ENCODE measurements at regions not wholly inside any gene's neighbourhood (a gene's known extent, or its start where the extent isn't known, plus 50 kb on each side); places are given as distances from the start of the nearest gene placed in this dataset.

GRCh38 chr7:1320616-1321240 is 88.1 kb downstream of the UNCX start:
- DNase-seq (ENCODE audit: low spot score) = no peak

GRCh38 chr7:1321411-1322239 is 89.0 kb downstream of the UNCX start:
- DNase-seq (ENCODE audit: low spot score) = no peak

GRCh38 chr7:1322240-1323110 is 89.8 kb downstream of the UNCX start:
- no peak for DNase-seq (ENCODE audit: low spot score)

GRCh38 chr7:1323178-1324027 is 90.7 kb downstream of the UNCX start:
- DNase-seq (ENCODE audit: low spot score) = no peak

GRCh38 chr7:1324028-1324900 is 91.6 kb downstream of the UNCX start:
- DNase-seq (ENCODE audit: low spot score) = no peak

- DNase-seq (ENCODE audit: low spot score) = no peak
Observed at GRCh38 chr7:1325246-1325645, 92.6 kb downstream of the UNCX start.

- no peak for DNase-seq (ENCODE audit: low spot score)
Observed at GRCh38 chr7:1325646-1326510, 93.2 kb downstream of the UNCX start.

GRCh38 chr7:1326511-1326785 is 93.8 kb downstream of the UNCX start:
- DNase-seq (ENCODE audit: low spot score) = no peak

- DNase-seq (ENCODE audit: low spot score) = no peak
Observed at GRCh38 chr7:1329261-1329660, 96.6 kb downstream of the UNCX start.

- no peak for DNase-seq (ENCODE audit: low spot score)
Observed at GRCh38 chr7:1329966-1330800, 97.5 kb downstream of the UNCX start.

- DNase-seq (ENCODE audit: low spot score) = no peak
Observed at GRCh38 chr7:1330801-1331425, 98.2 kb downstream of the UNCX start.

- no peak for DNase-seq (ENCODE audit: low spot score)
Observed at GRCh38 chr7:1331561-1332467, 99.1 kb downstream of the UNCX start.

- no peak for DNase-seq (ENCODE audit: low spot score)
Observed at GRCh38 chr7:1336509-1336908, 103.8 kb downstream of the UNCX start.

- DNase-seq (ENCODE audit: low spot score) = no peak
Observed at GRCh38 chr7:1339611-1340010, 106.9 kb downstream of the UNCX start.

GRCh38 chr7:1340031-1340430 is 107.4 kb downstream of the UNCX start:
- DNase-seq (ENCODE audit: low spot score) = no peak

GRCh38 chr7:1340461-1341360 is 108.0 kb downstream of the UNCX start:
- no peak for DNase-seq (ENCODE audit: low spot score)
